GM18511 (cell line): ENCODE measurements at regions not wholly inside any gene's neighbourhood (a gene's known extent, or its start where the extent isn't known, plus 50 kb on each side); places are given as distances from the start of the nearest gene placed in this dataset.
"Not testable (repeated sequence)": the region's sequence is repeated elsewhere in the genome, so short reads cannot be mapped to it uniquely, and the experiment has no call there.

Source experiments
- ATAC-seq: cut with Tn5 transposase; IDR thresholded peaks from one replicate; pipeline ENCODE4 v1.9.1; 2021; ENCODE audit warnings: mild to moderate bottlenecking, moderate library complexity; ENCODE audit not compliant: unreplicated experiment

- no peak for ATAC-seq
Measured at GRCh38 chr3:16070707-16071106, 103.8 kb upstream of the GALNT15 start.

GRCh38 chr3:16071206-16071605 is 103.3 kb upstream of the GALNT15 start:
- no peak for ATAC-seq

- ATAC-seq, result no peak
Measured at GRCh38 chr3:16072420-16073110, 101.9 kb upstream of the GALNT15 start.

- no peak for ATAC-seq
Measured at GRCh38 chr3:16073203-16073602, 101.3 kb upstream of the GALNT15 start.

- ATAC-seq, result not testable (repeated sequence)
Measured at GRCh38 chr3:16073990-16074671, 100.3 kb upstream of the GALNT15 start.

GRCh38 chr3:16075647-16076046 is 98.8 kb upstream of the GALNT15 start:
- no peak for ATAC-seq

- ATAC-seq, result no peak
Measured at GRCh38 chr3:16076564-16076963, 97.9 kb upstream of the GALNT15 start.

- not testable (repeated sequence) for ATAC-seq
Measured at GRCh38 chr3:16077146-16077545, 97.3 kb upstream of the GALNT15 start.

- ATAC-seq, result not testable (repeated sequence)
Measured at GRCh38 chr3:16077681-16078080, 96.8 kb upstream of the GALNT15 start.

- ATAC-seq, result no peak
Measured at GRCh38 chr3:16079519-16079918, 95.0 kb upstream of the GALNT15 start.

GRCh38 chr3:16081661-16082060 is 92.8 kb upstream of the GALNT15 start:
- ATAC-seq, result no peak

GRCh38 chr3:16084887-16085286 is 89.6 kb upstream of the GALNT15 start:
- ATAC-seq, result no peak

- no peak for ATAC-seq
Measured at GRCh38 chr3:16085410-16085809, 89.1 kb upstream of the GALNT15 start.

GRCh38 chr3:16085884-16086608 is 88.4 kb upstream of the GALNT15 start:
- ATAC-seq, result no peak

- no peak for ATAC-seq
Measured at GRCh38 chr3:16086690-16087089, 87.8 kb upstream of the GALNT15 start.

GRCh38 chr3:16088496-16088895 is 86.0 kb upstream of the GALNT15 start:
- no peak for ATAC-seq

GRCh38 chr3:16089521-16089920 is 85.0 kb upstream of the GALNT15 start:
- no peak for ATAC-seq

- no peak for ATAC-seq
Measured at GRCh38 chr3:16090024-16090423, 84.5 kb upstream of the GALNT15 start.

GRCh38 chr3:16090706-16091105 is 83.8 kb upstream of the GALNT15 start:
- no peak for ATAC-seq

GRCh38 chr3:16092923-16093322 is 81.6 kb upstream of the GALNT15 start:
- no peak for ATAC-seq

GRCh38 chr3:16101295-16102186 is 72.9 kb upstream of the GALNT15 start:
- no peak for ATAC-seq
